Stimulated activated CD8-positive, alpha-beta memory T cell treated with anti-CD3 and anti-CD28 coated beads, Interleukin-12 subunit alpha, Interleukin-12 subunit beta, amount 100 ng/mL, for 24 hours (primary cell): ENCODE measurements at regions not wholly inside any gene's neighbourhood (a gene's known extent, or its start where the extent isn't known, plus 50 kb on each side); places are given as distances from the start of the nearest gene placed in this dataset.
"Not testable (repeated sequence)": the region's sequence is repeated elsewhere in the genome, so short reads cannot be mapped to it uniquely, and the experiment has no call there.

ENCODE experiments used
- DNase-seq: peaks from one replicate; pipeline ENCODE4 v3.0.0-alpha.2; 2020; ENCODE audit errors: extremely low read depth

DNA sequence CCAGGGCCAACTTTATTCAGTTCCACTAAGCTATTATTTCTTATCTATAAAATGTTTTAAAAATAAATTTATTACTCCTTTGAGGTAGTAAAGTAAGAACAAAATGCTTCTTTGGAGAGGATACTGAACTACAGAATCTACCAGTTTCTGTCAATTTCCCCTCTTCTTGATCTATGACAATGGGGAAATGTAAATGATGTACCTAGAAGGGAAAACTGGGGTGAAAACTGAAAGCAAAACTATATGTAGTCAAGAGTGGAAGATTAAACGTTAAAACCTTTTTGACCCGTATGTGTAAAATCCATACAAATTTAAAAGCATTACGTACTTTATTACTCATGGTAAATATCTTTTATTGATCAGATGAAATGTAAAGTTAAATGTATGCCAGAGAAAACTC, 1287.8 kb upstream of the TMEFF2 start:
- DNase-seq: no peak

DNA sequence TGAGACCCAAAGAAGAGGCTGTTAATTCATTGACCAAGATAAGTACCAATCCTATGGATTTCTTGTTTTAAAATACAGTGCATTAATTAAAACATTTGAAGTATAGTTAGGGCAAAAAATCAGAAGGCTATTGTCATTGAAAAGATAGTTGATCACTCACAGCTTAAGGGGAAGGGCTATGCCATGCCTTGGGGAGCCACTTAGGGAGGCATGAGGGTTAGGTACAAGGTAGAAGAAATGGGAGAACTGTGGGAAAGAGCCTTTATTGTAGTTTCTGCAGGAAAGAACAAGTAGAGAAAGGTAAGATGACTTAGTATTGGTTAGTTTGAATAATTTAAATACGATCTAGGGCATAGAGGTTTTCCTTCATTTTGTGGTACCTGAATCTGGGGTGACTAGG, 1285.5 kb upstream of the TMEFF2 start:
- no peak for DNase-seq

- DNase-seq: no peak
Observed at GRCh38 chr2:193476171-193476800, 1281.6 kb upstream of the TMEFF2 start.

DNA sequence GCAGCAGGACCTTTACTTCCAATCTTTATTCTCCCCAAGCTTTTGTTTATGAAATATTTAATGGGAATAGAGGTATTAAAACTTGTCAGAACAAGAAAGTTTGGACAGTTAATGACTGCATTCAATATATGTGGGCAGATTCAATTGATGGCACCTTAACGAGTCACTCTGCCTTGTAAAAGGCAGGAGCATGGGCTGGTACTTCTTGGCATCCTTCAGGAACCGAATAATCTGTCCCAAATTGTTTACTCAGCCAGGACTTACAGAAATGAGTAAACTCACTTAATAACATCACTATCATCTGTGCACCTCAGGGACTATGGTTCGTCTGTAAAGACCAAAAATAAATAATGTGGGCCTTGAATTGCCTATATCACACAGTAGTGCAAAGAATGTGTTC, 1280.3 kb upstream of the TMEFF2 start:
- no peak for DNase-seq

DNA sequence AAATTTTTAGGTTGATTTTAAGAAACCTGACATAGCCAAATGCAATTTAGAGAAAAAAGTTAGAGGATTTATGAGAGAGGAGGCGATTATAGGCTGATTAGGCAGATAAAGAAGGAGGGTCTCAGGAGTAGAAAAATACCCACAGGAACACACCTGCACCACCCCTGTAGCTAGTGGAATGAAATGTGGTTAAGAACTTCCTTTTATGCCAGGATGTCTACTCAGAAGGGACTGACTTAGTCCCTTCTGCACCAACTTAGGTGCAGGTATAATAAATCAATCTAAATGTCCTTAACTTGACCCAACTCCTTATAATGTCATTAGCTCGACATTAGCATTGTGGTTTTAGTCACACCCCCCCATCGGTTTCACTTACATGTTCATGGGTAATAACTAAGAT, 1274.5 kb upstream of the TMEFF2 start:
- no peak for DNase-seq

DNA sequence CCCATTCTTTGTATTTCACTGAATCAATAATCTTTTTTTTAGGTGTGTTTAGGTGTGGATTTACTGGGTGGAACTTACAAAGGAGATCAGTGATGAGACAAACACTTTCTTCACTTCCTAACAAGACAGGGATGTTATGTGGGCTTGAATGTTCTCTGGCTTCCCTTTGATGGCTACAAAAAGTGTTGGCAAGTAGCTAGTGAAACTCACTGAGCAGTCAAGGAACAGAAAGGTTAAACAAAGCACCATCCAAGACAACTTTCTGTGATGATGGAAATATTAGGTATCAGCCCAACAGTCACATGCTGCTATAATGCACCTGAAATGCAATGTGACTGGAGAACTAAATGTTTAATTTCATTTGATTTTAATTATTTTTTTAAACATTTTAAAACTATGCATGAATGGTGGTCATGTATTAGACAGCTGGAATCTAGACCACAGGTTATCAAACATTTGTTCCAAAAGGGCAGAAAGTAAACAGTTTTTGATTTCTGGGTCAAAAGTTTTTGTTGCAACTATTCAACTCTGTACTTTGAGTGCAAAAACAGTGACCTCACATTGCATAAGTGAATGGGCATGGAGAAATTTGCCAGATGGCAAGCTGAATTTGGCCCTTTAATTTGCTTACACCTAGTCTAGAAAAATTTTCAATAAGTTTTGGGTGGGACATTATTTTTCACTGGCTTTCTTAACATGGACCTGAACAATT, 1272.7 kb upstream of the TMEFF2 start:
- no peak for DNase-seq

DNA sequence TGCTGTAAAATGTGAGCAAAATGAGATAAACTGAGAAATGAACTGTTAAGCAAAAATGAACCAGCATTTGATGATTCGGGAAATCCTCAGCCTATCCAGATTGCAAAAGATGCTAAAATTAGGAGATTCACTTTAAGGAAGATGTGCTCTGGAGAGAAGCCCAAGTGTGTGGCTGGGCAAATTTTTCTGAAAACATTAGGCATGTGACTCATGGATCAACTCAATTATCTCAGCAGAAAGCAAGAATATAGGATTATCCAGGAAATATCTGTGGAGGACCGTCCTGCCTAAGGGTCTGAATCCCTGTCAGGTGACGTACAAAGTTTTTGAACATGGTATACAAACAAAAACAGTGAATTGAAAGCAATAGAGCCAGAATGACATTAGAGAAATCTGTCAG, 1268.3 kb upstream of the TMEFF2 start:
- DNase-seq: no peak

- no peak for DNase-seq
Observed at GRCh38 chr2:193462411-193462810, 1267.7 kb upstream of the TMEFF2 start.

GRCh38 chr2:193461431-193461934, 1266.8 kb upstream of the TMEFF2 start:
- no peak for DNase-seq

DNA sequence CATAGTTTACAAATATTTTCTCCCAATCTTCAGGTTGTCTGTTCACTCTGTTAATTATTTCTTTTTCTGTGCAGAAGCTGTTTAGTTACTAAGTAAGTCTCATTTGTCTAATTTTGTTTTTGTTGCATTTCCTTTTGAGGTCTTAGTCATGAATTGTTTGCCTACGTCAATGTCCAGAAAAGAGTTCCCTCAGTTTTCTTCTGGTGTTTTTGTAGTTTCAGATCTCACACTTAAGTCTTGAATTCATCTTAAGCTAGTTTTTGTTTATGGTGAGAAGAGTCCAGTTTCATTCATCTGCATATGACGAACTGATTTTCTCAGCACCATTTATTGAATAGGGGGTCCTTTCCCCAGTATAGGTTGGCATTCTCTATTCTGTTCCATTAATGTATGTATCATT, 1252.2 kb upstream of the TMEFF2 start:
- no peak for DNase-seq

DNA sequence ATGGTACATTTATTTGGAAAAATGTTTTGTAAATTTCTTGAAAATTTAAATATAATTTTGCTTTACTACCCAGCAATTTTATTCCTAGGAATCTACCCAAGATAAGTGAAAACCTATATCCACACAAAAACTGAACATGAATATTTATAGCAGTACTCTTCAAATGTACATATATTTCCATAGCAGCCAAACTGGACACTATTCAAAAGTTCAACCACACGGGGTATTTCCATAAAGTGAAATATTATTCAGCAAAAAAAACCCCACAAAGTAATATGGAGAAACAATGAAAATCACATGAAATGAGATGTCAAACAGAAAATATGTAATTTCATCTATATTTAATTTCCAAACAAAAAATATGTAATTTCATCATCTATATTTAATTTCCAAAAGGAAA, 1247.6 kb upstream of the TMEFF2 start:
- no peak for DNase-seq

- DNase-seq: no peak
Observed at GRCh38 chr2:193428336-193428818, 1233.6 kb upstream of the TMEFF2 start.

- DNase-seq: not testable (repeated sequence)
Observed at GRCh38 chr2:193412368-193412767, 1217.6 kb upstream of the TMEFF2 start.

DNA sequence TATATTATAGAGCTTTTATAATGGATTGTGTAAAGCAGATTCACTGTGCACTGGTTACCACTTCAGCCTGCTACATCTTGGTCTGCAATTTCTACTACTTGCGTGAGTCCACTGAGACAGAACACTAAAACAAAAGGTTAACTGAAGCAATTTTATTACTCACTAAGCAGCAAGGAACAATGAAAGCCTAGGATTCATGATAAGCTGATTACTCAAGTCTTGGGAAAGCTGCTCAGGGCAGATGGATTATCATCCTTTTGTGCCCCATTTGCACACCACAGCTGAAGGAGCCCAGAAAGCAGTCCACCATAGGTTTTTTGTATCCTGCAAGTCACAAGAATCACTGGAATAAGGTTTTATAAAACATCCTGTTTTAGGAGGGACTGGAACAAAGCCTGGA, 1215.2 kb upstream of the TMEFF2 start:
- no peak for DNase-seq

DNA sequence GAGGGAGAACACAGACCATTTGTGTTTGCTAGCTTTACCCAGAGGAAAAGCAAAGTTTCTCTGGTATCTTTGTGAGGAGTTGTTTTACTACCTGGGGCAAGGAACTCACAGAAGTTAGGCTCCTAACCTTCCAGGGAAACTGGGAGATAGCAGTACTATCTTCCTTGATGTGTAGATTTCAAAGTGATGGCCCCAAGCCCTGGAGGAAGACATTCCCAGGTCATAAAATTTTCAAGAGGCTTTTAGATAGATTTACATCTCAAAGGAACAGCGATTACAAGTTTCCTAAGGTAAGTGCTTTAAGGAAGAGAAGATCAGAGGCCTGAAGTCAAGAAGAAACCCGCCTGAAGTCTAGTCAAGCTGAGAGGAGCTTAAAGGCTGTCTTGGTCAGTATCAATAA, 1187.8 kb upstream of the TMEFF2 start:
- no peak for DNase-seq

GRCh38 chr2:193377789-193378188, 1183.1 kb upstream of the TMEFF2 start:
- no peak for DNase-seq

DNA sequence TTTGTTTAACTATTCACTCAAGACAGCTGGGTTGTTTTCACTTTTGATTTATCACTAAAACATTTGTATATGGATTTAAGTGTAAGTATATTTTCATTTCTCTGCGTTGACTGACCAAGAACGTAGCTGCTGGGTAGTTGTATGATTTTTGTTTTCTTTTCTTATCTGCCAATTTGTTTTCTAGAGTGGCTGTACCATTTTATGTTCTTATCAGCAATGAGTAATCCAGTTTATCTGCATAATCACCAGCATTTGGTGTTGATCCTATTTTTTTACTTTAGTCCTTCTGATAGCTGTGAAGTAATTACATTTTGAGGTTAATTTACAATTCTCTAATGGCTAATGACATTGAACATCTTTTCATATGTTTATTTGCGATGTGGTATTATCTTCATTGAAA, 1178.4 kb upstream of the TMEFF2 start:
- no peak for DNase-seq

DNA sequence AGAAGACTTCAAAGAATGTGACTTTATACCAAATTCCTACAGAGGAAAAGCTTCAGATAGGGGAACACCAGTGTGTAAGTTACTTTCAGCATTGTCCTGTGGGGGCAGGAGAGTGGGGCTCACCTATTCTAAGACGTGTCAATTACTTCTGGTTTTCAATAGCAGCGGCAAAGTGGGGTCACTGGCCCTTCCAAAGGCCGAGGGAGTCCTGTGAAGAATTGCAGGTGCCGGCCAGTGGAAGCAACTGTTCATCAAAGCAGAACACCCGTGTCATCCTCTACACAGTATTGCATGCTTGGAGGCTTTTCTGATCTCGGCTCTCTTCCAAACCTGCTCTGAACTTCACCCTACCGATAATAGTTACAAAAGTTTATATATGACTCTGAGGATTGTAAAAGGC, 1176.5 kb upstream of the TMEFF2 start:
- DNase-seq: no peak

- no peak for DNase-seq
Observed at GRCh38 chr2:193368615-193369014, 1173.9 kb upstream of the TMEFF2 start.

GRCh38 chr2:193357508-193357907, 1162.8 kb upstream of the TMEFF2 start:
- DNase-seq: no peak

GRCh38 chr2:193352665-193353242, 1158.0 kb upstream of the TMEFF2 start:
- DNase-seq: not testable (repeated sequence)

DNA sequence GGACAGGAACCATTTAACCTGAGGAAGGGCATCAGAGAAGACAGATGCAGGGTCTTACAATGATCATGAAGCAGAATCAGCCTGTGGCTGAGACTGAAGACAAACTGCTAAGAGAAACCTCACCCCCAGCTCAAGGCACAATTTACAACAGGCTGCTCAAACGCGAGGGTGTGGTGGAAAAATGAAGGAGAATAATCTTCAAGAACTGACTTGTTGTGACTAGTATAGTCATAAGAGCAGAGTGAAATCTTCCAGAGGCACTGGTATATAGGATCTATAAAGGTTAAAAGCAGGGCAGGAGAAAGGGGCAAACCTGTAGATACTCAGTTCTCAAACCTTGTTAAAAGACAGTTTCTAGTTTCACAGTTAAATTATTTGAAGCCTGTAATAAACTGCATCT, 1155.8 kb upstream of the TMEFF2 start:
- DNase-seq: no peak

DNA sequence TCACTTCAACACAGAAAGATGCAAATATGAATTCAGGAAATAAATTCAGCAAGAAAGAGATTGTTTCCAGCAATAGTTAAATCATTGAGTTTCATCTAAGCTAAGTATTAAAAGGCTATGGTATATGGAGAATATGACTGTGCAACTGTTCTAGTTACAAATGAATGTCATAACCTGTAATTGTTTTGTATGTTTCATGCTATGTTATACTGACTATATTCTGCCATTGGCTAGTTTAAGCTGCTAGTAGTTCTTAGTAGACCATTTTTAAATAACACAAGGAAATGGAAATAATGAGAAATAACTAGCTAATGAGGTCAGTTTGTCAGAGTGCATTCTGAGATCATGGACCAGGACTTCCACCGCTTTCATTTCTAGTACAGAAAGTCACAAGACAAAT, 1154.9 kb upstream of the TMEFF2 start:
- DNase-seq: no peak
